ENCODE measurements at regions not wholly inside any gene's neighbourhood (a gene's known extent, or its start where the extent isn't known, plus 50 kb on each side); places are given as distances from the start of the nearest gene placed in this dataset.

DNA sequence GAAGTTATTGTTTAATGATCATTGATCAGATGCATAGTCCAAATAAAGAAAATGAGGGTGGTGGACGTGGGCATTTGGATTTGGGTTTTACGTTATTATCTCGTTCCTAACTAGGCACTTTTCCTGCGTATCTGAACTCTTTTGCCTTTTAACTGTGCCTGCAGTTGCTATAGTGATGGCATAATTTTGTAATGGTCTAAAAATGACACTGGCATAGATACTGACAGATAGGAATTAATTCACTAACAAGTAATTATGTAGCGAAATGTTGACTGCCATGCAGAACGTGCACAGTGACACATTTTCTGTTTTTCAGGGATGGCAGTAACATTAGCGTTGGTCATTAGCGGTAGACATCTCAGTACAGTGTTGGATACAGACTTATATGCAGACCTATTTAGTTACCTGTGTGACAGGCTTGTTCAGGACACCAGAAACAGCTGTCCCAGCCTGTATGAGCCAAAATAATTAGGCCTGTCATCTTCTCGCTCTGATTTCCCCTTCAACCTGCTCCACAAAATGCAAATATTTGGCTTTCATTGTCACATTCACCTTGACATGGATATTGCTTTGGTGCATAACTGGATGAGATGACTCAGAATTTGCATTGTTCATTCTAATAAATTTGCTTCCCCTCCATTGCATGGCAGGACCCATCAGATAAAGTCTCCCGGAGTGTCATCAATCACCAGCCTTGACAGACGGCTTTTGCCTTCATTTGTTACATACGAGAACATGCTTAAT, 413.3 kb upstream of the IRX1 start:
- no peak for DNase-seq (ENCODE audit: low read depth)
- TF ChIP-seq, protein P1, sequence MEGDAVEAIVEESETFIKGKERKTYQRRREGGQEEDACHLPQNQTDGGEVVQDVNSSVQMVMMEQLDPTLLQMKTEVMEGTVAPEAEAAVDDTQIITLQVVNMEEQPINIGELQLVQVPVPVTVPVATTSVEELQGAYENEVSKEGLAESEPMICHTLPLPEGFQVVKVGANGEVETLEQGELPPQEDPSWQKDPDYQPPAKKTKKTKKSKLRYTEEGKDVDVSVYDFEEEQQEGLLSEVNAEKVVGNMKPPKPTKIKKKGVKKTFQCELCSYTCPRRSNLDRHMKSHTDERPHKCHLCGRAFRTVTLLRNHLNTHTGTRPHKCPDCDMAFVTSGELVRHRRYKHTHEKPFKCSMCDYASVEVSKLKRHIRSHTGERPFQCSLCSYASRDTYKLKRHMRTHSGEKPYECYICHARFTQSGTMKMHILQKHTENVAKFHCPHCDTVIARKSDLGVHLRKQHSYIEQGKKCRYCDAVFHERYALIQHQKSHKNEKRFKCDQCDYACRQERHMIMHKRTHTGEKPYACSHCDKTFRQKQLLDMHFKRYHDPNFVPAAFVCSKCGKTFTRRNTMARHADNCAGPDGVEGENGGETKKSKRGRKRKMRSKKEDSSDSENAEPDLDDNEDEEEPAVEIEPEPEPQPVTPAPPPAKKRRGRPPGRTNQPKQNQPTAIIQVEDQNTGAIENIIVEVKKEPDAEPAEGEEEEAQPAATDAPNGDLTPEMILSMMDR (IDR thresholded peaks at IDR 0.05; ENCODE audit: insufficient read depth, low read depth, low read length), result no peak
- H3K36me3 ChIP-seq (ENCODE audit: control insufficient read depth, insufficient read depth, low read length), result no peaks in the 10 kb centered on the region
- CTCF ChIA-PET, result no interaction called here
- no peak overlapping the region for H3K4me3 ChIP-seq (ENCODE audit: low read depth, low read length)
- H3K27me3 ChIP-seq (ENCODE audit: control insufficient read depth, insufficient read depth, low read length), result no peaks in the 10 kb centered on the region
- POLR2A ChIA-PET, result no interaction called here

DNA sequence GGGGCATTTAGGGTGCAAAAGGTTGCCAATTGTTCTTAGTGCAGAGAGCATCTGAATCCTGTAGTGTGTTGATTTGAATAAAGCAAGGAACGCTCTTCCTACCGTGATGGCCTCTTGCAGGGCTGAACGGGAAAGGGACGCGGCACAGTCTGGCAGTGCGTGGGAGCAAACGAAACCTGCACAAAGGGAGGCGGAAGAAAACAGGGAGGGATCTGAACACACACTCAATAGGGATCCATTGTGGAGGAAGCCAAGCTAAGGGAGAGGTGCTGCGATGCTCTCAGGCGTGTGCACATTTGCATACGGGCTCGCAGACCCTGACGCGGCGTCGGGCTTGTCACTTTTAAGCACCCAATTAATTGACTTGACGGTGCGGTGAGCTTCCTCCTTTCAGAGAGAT, 414.0 kb upstream of the IRX1 start:
- TF ChIP-seq, protein P1 (IDR thresholded peaks at IDR 0.05; ENCODE audit: insufficient read depth, low read depth, low read length), result no peak
- Histone ChIP-seq H3K4me3 (ENCODE audit: low read depth, low read length) (no peak overlapping the region), H3K36me3 (ENCODE audit: control insufficient read depth, insufficient read depth, low read length) (no peaks in the 10 kb centered on the region), H3K27me3 (ENCODE audit: control insufficient read depth, insufficient read depth, low read length) (no peaks in the 10 kb centered on the region)
- ChIA-PET CTCF (no interaction called here), POLR2A (no interaction called here)
- no peak for DNase-seq (ENCODE audit: low read depth)

DNA sequence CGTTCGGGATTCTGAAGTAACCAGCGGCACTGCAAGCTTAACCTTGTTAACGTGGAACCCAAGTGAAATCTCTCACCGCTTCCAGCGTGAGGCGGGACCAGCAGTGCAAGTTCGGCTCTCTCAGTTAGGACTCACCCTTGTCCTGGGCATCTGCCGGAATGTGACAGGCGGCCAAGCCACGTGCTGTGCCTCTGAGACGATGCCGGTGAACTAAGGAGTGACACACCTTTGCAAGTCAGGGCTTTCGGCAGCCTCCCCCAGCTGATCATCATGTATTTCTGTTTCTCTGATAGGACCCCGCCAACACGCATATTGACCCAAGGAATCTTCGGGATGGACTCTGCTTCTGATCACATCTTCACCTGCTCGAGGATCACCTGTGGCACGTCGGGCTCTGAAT, 415.0 kb upstream of the IRX1 start:
- CTCF ChIA-PET, result no interaction called here
- DNase-seq (ENCODE audit: low read depth), result no peak

DNA sequence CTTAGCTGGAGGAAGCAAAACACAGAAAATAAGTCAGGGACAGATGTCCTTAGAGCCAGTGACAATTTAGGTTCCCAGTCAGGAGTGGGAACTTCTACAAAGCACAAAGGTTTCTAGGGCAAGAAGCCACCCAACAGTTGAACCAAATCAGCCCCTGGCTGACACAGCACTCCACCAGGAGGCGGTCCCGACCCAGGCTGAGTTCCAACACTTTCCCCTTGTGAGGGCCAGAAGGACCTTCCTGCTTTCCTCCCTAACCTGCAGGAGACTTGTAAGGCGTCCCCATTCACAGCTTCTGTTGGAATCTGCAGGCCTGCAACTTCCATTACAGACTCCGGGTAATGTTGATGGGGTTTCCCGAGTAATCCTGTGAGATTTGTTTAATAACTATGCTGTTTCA, 416.4 kb upstream of the IRX1 start:
- CTCF ChIA-PET, result no interaction called here
- POLR2A ChIA-PET, result no interaction called here
- no peaks in the 10 kb centered on the region for H3K36me3 ChIP-seq (ENCODE audit: control insufficient read depth, insufficient read depth, low read length)
- H3K4me3 ChIP-seq (ENCODE audit: low read depth, low read length), result no peak overlapping the region
- TF ChIP-seq, protein P1 (IDR thresholded peaks at IDR 0.05; ENCODE audit: insufficient read depth, low read depth, low read length), result no peak
- DNase-seq (ENCODE audit: low read depth), result no peak
- no peaks in the 10 kb centered on the region for H3K27me3 ChIP-seq (ENCODE audit: control insufficient read depth, insufficient read depth, low read length)

More for the DNA sequence above, 415.0 kb upstream of the IRX1 start:
- POLR2A ChIA-PET, result no interaction called here
- TF ChIP-seq, protein P1 (IDR thresholded peaks at IDR 0.05; ENCODE audit: insufficient read depth, low read depth, low read length), result no peak
- H3K36me3 ChIP-seq (ENCODE audit: control insufficient read depth, insufficient read depth, low read length), result no peaks in the 10 kb centered on the region
- no peaks in the 10 kb centered on the region for H3K27me3 ChIP-seq (ENCODE audit: control insufficient read depth, insufficient read depth, low read length)
- H3K4me3 ChIP-seq (ENCODE audit: low read depth, low read length), result no peak overlapping the region

- DNase-seq (ENCODE audit: low read depth), result no peak
- ChIA-PET CTCF (no interaction called here), POLR2A (no interaction called here)
- Histone ChIP-seq H3K36me3 (ENCODE audit: control insufficient read depth, insufficient read depth, low read length) (no peaks in the 10 kb centered on the region), H3K27me3 (ENCODE audit: control insufficient read depth, insufficient read depth, low read length) (no peaks in the 10 kb centered on the region), H3K4me3 (ENCODE audit: low read depth, low read length) (no peak overlapping the region)
- TF ChIP-seq, protein P1 (IDR thresholded peaks at IDR 0.05; ENCODE audit: insufficient read depth, low read depth, low read length), result no peak
Observed at GRCh38 chr5:3177338-3177737, 418.3 kb upstream of the IRX1 start.
